Liver (tissue), 8 donors: ENCODE measurements at regions not wholly inside any gene's neighbourhood (a gene's known extent, or its start where the extent isn't known, plus 50 kb on each side); places are given as distances from the start of the nearest gene placed in this dataset.

Source experiments
- DNase-seq: peaks from one replicate; pipeline ENCODE4 v3.0.0-alpha.2; 2017; ENCODE audit warnings: low spot score
- H3K27ac ChIP-seq, 2 donors: one replicate each; pipeline ENCODE4 v1.7.0; 2013; ENCODE audit warnings: inconsistent platforms in 2 of 2, low read length in 2 of 2, control low read depth in 1 of 2, low read depth in 1 of 2, mild to moderate bottlenecking in 1 of 2
- H3K27me3 ChIP-seq, 4 donors: one replicate each; pipeline versions ENCODE4 v1.6.1 to v1.7.0; 2013; ENCODE audit warnings: low read length in 3 of 4, inconsistent platforms in 1 of 4, mild to moderate bottlenecking in 1 of 4, moderate library complexity in 1 of 4; ENCODE audit not compliant: control insufficient read depth in 4 of 4, insufficient read depth in 4 of 4
- H3K36me3 ChIP-seq, 4 donors: one replicate each; pipeline versions ENCODE4 v1.6.1 to v1.7.0; 2013; ENCODE audit warnings: low read length in 3 of 4, mild to moderate bottlenecking in 3 of 4, low read depth in 1 of 4, moderate library complexity in 1 of 4; ENCODE audit not compliant: control insufficient read depth in 4 of 4, insufficient read depth in 3 of 4
- H3K4me1 ChIP-seq, 4 donors: one replicate each; pipeline versions ENCODE4 v1.6.1 to v1.7.0; 2013; ENCODE audit warnings: low read length in 3 of 4, mild to moderate bottlenecking in 3 of 4, moderate library complexity in 1 of 4; ENCODE audit not compliant: control insufficient read depth in 4 of 4, insufficient read depth in 4 of 4
- H3K4me3 ChIP-seq, 3 donors: one replicate each; pipeline versions ENCODE4 v1.6.1 to v1.7.0; 2013; ENCODE audit warnings: low read length in 3 of 3, control low read depth in 1 of 3, low read depth in 1 of 3, mild to moderate bottlenecking in 1 of 3
- H3K9ac ChIP-seq, 2 donors: one replicate each; pipeline ENCODE4 v1.7.0; 2013; ENCODE audit warnings: low read length in 2 of 2, mild to moderate bottlenecking in 2 of 2, moderate library complexity in 2 of 2, control low read depth in 1 of 2, low read depth in 1 of 2
- H3K9me3 ChIP-seq, 4 donors: one replicate each; pipeline versions ENCODE4 v1.6.1 to v1.7.0; 2013; ENCODE audit warnings: low read length in 3 of 4; ENCODE audit not compliant: control insufficient read depth in 4 of 4
- CTCF ChIP-seq: fragments of 150-350 bp; IDR thresholded peaks from 2 replicates; pipeline ENCODE4 v1.5.1; 2017; ENCODE audit warnings: improper control_type of control experiment, low read depth, low read length; ENCODE audit not compliant: missing input control
- EGR1 ChIP-seq, 2 donors: IDR thresholded peaks; 2 replicates each; pipeline ENCODE4 v1.6.1; 2016 to 2018; ENCODE audit warnings: antibody characterized with exemption in 2 of 2, low read depth in 2 of 2
- FOXA1 ChIP-seq: IDR thresholded peaks from 2 replicates; pipeline ENCODE4 v1.6.1; 2016; ENCODE audit warnings: antibody characterized with exemption
- FOXA2 ChIP-seq: IDR thresholded peaks from 2 replicates; pipeline ENCODE4 v1.6.1; 2016; ENCODE audit warnings: antibody characterized with exemption
- GABPA ChIP-seq, 2 donors: IDR thresholded peaks in 1 of 2; conservative IDR thresholded peaks in 1 of 2; 2 replicates each; pipeline ENCODE4 v1.6.1; 2016; ENCODE audit warnings: antibody characterized with exemption in 2 of 2, mild to moderate bottlenecking in 1 of 2, moderate library complexity in 1 of 2
- HNF4A ChIP-seq, 2 donors: conservative IDR thresholded peaks; 2 replicates each; pipeline ENCODE4 v1.6.1; 2016; ENCODE audit warnings: antibody characterized with exemption in 2 of 2, mild to moderate bottlenecking in 2 of 2
- HNF4G ChIP-seq: IDR thresholded peaks from 2 replicates; pipeline ENCODE4 v1.6.1; 2016; ENCODE audit warnings: antibody characterized with exemption
- JUND ChIP-seq, 2 donors: IDR thresholded peaks; 2 replicates each; pipeline ENCODE4 v1.6.1; 2016; ENCODE audit warnings: antibody characterized with exemption in 2 of 2
- NR2F2 ChIP-seq: IDR thresholded peaks from 2 replicates; pipeline ENCODE4 v1.6.1; 2016; ENCODE audit warnings: antibody characterized with exemption
- RAD21 ChIP-seq, 2 donors: IDR thresholded peaks; 2 replicates each; pipeline ENCODE4 v1.6.1; 2016; ENCODE audit warnings: antibody characterized with exemption in 2 of 2, mild to moderate bottlenecking in 2 of 2
- REST ChIP-seq: IDR thresholded peaks from 2 replicates; pipeline ENCODE4 v1.6.1; 2016; ENCODE audit warnings: antibody characterized with exemption, mild to moderate bottlenecking
- RXRA ChIP-seq, 2 donors: IDR thresholded peaks; 2 replicates each; pipeline ENCODE4 v1.6.1; 2017 to 2018; ENCODE audit warnings: antibody characterized with exemption in 2 of 2, mild to moderate bottlenecking in 1 of 2
- SP1 ChIP-seq: IDR thresholded peaks from 2 replicates; pipeline ENCODE4 v1.6.1; 2018; ENCODE audit warnings: antibody characterized with exemption, mild to moderate bottlenecking
- TAF1 ChIP-seq: conservative IDR thresholded peaks from 2 replicates; pipeline ENCODE4 v1.6.1; 2016; ENCODE audit warnings: antibody characterized with exemption, mild to moderate bottlenecking
- YY1 ChIP-seq: IDR thresholded peaks from 2 replicates; pipeline ENCODE4 v1.6.1; 2016; ENCODE audit warnings: antibody characterized with exemption, mild to moderate bottlenecking
- WGBS: extraction: QIAGEN DNeasy Blood & Tissue Kit; methylation state at CpG from one replicate; pipeline ENCODE4 v1.1.7; 2013; 5-methylcytosine and 5-hydroxymethylcytosine counted together
- TF ChIP-seq, protein P1 (sequence below): IDR thresholded peaks from 2 replicates; pipeline ENCODE4 v1.6.1; 2016; ENCODE audit warnings: antibody characterized with exemption
- TF ChIP-seq, protein P2 (sequence below): IDR thresholded peaks from 2 replicates; pipeline ENCODE4 v1.6.1; 2016; ENCODE audit warnings: antibody characterized with exemption
- TF ChIP-seq, protein P3 (sequence below): IDR thresholded peaks from 2 replicates; pipeline ENCODE4 v1.6.1; 2016; ENCODE audit warnings: antibody characterized with exemption
- donor health status: healthy.
- donor health status: healthy.
- donor health status: healthy.
- donor health status: healthy.
- donor health status: healthy.

DNA sequence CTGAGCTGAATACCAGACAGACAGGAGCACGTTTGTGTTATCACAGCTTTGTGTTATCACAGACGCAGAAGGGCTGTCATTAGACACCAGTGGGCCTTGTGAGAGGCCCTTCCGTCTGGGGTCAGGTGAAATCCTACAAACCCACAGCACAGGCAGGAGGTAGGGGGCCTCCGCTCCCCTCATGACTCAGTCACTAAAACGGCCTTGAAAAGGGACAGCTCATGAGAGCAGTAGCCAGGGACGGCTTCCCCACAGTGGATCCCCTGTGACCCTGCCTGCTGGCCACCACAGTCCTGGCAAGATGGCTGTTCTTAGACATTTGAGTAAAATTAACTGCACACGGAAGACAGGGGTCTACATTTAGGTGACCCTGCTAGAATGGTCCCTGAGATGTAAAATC is 215.8 kb upstream of the PPP2R2D start:
- 71% methylated on average over 7 of the region's 7 CpGs for WGBS
- Histone ChIP-seq H3K4me1 (no peaks in the 10 kb centered on the region), H3K9ac (no peak overlapping the region), H3K9me3 (no peaks in the 10 kb centered on the region), H3K36me3 (no peaks in the 10 kb centered on the region), H3K4me3 (no peak overlapping the region), H3K27me3 (no peaks in the 10 kb centered on the region), H3K27ac (no peak overlapping the region)
- TF ChIP-seq REST (no peak), FOXA1 (no peak), HNF4G (no peak), EGR1 (IDR thresholded peaks at IDR 0.05; ENCODE audit: low read depth in 2 of 2) (no peak), YY1 (no peak), FOXA2 (no peak), HNF4A (conservative IDR thresholded peaks at IDR 0.05) (no peak), SP1 (no peak), TAF1 (no peak), CTCF (no peak), JUND (IDR thresholded peaks at IDR 0.05) (no peak), GABPA (IDR thresholded peaks at IDR 0.05 in 1 of 2, conservative IDR thresholded peaks at IDR 0.05 in 1 of 2) (no peak), RXRA (IDR thresholded peaks at IDR 0.05) (no peak), RAD21 (IDR thresholded peaks at IDR 0.05) (no peak), NR2F2 (no peak)
- TF ChIP-seq, protein P1, sequence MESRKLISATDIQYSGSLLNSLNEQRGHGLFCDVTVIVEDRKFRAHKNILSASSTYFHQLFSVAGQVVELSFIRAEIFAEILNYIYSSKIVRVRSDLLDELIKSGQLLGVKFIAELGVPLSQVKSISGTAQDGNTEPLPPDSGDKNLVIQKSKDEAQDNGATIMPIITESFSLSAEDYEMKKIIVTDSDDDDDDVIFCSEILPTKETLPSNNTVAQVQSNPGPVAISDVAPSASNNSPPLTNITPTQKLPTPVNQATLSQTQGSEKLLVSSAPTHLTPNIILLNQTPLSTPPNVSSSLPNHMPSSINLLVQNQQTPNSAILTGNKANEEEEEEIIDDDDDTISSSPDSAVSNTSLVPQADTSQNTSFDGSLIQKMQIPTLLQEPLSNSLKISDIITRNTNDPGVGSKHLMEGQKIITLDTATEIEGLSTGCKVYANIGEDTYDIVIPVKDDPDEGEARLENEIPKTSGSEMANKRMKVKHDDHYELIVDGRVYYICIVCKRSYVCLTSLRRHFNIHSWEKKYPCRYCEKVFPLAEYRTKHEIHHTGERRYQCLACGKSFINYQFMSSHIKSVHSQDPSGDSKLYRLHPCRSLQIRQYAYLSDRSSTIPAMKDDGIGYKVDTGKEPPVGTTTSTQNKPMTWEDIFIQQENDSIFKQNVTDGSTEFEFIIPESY, result no peak
- TF ChIP-seq, protein P2, sequence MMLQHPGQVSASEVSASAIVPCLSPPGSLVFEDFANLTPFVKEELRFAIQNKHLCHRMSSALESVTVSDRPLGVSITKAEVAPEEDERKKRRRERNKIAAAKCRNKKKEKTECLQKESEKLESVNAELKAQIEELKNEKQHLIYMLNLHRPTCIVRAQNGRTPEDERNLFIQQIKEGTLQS, result no peak
- TF ChIP-seq, protein P3, sequence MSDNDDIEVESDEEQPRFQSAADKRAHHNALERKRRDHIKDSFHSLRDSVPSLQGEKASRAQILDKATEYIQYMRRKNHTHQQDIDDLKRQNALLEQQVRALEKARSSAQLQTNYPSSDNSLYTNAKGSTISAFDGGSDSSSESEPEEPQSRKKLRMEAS, result no peak
- no peak for DNase-seq
